B cell (primary cell): ENCODE measurements at regions not wholly inside any gene's neighbourhood (a gene's known extent, or its start where the extent isn't known, plus 50 kb on each side); places are given as distances from the start of the nearest gene placed in this dataset.

Experiments used
- ATAC-seq: fragments of 200-7000 bp; cut with Tn5 transposase; one replicate; pipeline ENCODE4 v1.10.0; 2021; ENCODE audit warnings: low read depth, mild to moderate bottlenecking, moderate number of reproducible peaks, moderate library complexity
- CTCF ChIA-PET: fragments of 350-600 bp; sonication (Branson Sonifier 250); formaldehyde crosslinking; loops from one replicate; lab custom pipeline; 2021; ENCODE audit warnings: antibody characterized with exemption, inconsistent platforms; lab: Charles Lee
- POLR2A ChIA-PET: fragments of 350-600 bp; sonication (Branson Sonifier 250); formaldehyde crosslinking; loops from one replicate; lab custom pipeline; 2021; ENCODE audit warnings: antibody characterized with exemption; lab: Charles Lee
- DNase-seq: peaks from one replicate; pipeline ENCODE4 v3.0.0; 2013
- H2AFZ ChIP-seq: 2 replicates; pipeline ENCODE4 v1.6.1; 2012; ENCODE audit warnings: mild to moderate bottlenecking, low read depth, low read length; ENCODE audit not compliant: insufficient read depth, poor library complexity, severe bottlenecking
- H3K27ac ChIP-seq, 2 donors: 1 replicate in 1 of 2; 2 replicates in 1 of 2; pipeline ENCODE4 v1.5.1; 2012 to 2013; ENCODE audit warnings: low read length in 2 of 2, mild to moderate bottlenecking in 2 of 2, moderate library complexity in 1 of 2
- H3K27me3 ChIP-seq, 4 experiments: fragments of 200-600 bp in 1 of 4; sonication (generic) in 1 of 4; replicated peaks in 1 of 4; 1 replicate in 2 of 4; 2 replicates in 2 of 4; pipeline versions ENCODE4 v1.6.1 to v1.7.0; 2013 to 2016; ENCODE audit warnings: low read length in 3 of 4, mild to moderate bottlenecking in 2 of 4, mixed read lengths in 1 of 4, moderate library complexity in 1 of 4; ENCODE audit not compliant: insufficient read depth in 4 of 4, control insufficient read depth in 3 of 4; ENCODE audit errors: control extremely low read depth in 1 of 4
- H3K36me3 ChIP-seq, 2 experiments: replicated peaks in 1 of 2; 1 replicate in 1 of 2; 2 replicates in 1 of 2; pipeline versions ENCODE4 v1.6.1 to v1.7.1; 2013; ENCODE audit warnings: low read length in 1 of 2; ENCODE audit not compliant: insufficient read depth in 2 of 2, control insufficient read depth in 1 of 2; ENCODE audit errors: control extremely low read depth in 1 of 2, extremely low read depth in 1 of 2
- H3K4me1 ChIP-seq, 2 donors: fragments of 200-600 bp in 1 of 2; sonication (generic) in 1 of 2; 1 replicate in 1 of 2; 2 replicates in 1 of 2; pipeline versions ENCODE4 v1.5.1 to v1.6.1; 2013 to 2017; ENCODE audit warnings: low read length in 2 of 2; ENCODE audit not compliant: control insufficient read depth in 2 of 2, insufficient read depth in 2 of 2
- H3K4me2 ChIP-seq: replicated peaks from 2 replicates; pipeline ENCODE3; 2012; ENCODE audit warnings: mild to moderate bottlenecking, low read depth, low read length; ENCODE audit not compliant: poor library complexity, severe bottlenecking
- H3K4me3 ChIP-seq, 5 experiments: fragments of 200-600 bp in 1 of 5; sonication (generic) in 1 of 5; 1 replicate in 3 of 5; 2 replicates in 2 of 5; pipeline versions ENCODE4 v1.5.1 to v1.7.0; 2011 to 2016; ENCODE audit warnings: low read length in 4 of 5, mild to moderate bottlenecking in 4 of 5, low read depth in 2 of 5, control low read depth in 1 of 5, moderate library complexity in 1 of 5; ENCODE audit not compliant: insufficient read depth in 1 of 5; ENCODE audit errors: control extremely low read depth in 1 of 5, extremely low read depth in 1 of 5
- H3K79me2 ChIP-seq: fragments of 200-600 bp; sonication (generic); one replicate; pipeline ENCODE4 v1.6.0; 2016; ENCODE audit warnings: low read length; ENCODE audit not compliant: control insufficient read depth, insufficient read depth
- H3K9ac ChIP-seq: fragments of 200-600 bp; sonication (generic); 2 replicates; pipeline ENCODE4 v1.6.1; 2017; ENCODE audit warnings: mild to moderate bottlenecking, low read length, moderate library complexity
- H3K9me3 ChIP-seq, 3 donors: one replicate each; pipeline versions ENCODE4 v1.6.1 to v1.7.1; 2013; ENCODE audit warnings: low read length in 2 of 3; ENCODE audit not compliant: control insufficient read depth in 2 of 3, insufficient read depth in 1 of 3; ENCODE audit errors: control extremely low read depth in 1 of 3
- H4K20me1 ChIP-seq: 2 replicates; pipeline ENCODE4 v1.6.0; 2012; ENCODE audit warnings: mild to moderate bottlenecking, low read length; ENCODE audit not compliant: insufficient read depth, control insufficient read depth, poor library complexity, severe bottlenecking
- H3K27ac Mint-ChIP-seq: one replicate; pipeline ENCODE4 v1.8.0; 2021; ENCODE audit warnings: mixed read lengths
- H3K27me3 Mint-ChIP-seq: one replicate; pipeline ENCODE4 v1.8.0; 2021; ENCODE audit warnings: mixed read lengths
- H3K4me1 Mint-ChIP-seq: one replicate; pipeline ENCODE4 v1.8.0; 2021; ENCODE audit warnings: mixed read lengths
- H3K4me3 Mint-ChIP-seq: one replicate; pipeline ENCODE4 v1.8.0; 2021; ENCODE audit warnings: mixed read lengths
- H3K9me3 Mint-ChIP-seq: one replicate; pipeline ENCODE4 v1.8.0; 2022; ENCODE audit warnings: mixed read lengths; ENCODE audit not compliant: insufficient read depth
- CTCF ChIP-seq: fragments of 200-600 bp; IDR thresholded peaks from one replicate; pipeline ENCODE4 v1.8.0; 2022; ENCODE audit warnings: antibody characterized with exemption, mild to moderate bottlenecking
- EZH2 ChIP-seq: IDR thresholded peaks from 2 replicates; pipeline ENCODE4 v1.6.1; 2012; ENCODE audit warnings: borderline replicate concordance, low read depth, mild to moderate bottlenecking, moderate library complexity, low read length; ENCODE audit not compliant: insufficient read depth, poor library complexity, severe bottlenecking
- WGBS: methylation state at CpG from one replicate; pipeline ENCODE4 v1.1.5; 2013; ENCODE audit warnings: missing lambda C conversion rate; ENCODE audit not compliant: insufficient coverage; 5-methylcytosine and 5-hydroxymethylcytosine counted together
- intact Hi-C: fragments of 100-400 bp; cut with micrococcal nuclease; formaldehyde crosslinking; loops from one replicate; pipeline ENCODE4 v1.10.0; 2022

- Mint-ChIP-seq H3K27ac (no peak overlapping the region), H3K4me1 (no peaks in the 10 kb centered on the region), H3K4me3 (no peak overlapping the region), H3K27me3 (peaks cover 31% of the 10 kb centered on the region), H3K9me3 (no peaks in the 10 kb centered on the region)
- Histone ChIP-seq H3K79me2 (no peaks in the 10 kb centered on the region), H3K27ac (no peak overlapping the region), H3K4me3 (no peak overlapping the region), H3K9me3 (no peaks in the 10 kb centered on the region), H3K4me1 (no peaks in the 10 kb centered on the region), H3K4me2 (no peak overlapping the region), H4K20me1 (no peaks in the 10 kb centered on the region), H2AFZ (no peak overlapping the region), H3K36me3 (no peaks in the 10 kb centered on the region), H3K27me3 (no peaks in the 10 kb centered on the region), H3K9ac (no peak overlapping the region)
- ChIA-PET POLR2A (no interaction called here), CTCF (no interaction called here)
- intact Hi-C loops = no loop called here
- WGBS = 67% methylated on average over 3 of the region's 3 CpGs
- TF ChIP-seq EZH2 (no peak), CTCF (no peak)
- ATAC-seq (no peak), DNase-seq (no peak)
Measured at GRCh38 chr20:39216195-39216594, 254.1 kb downstream of the DHX35 start.

DNA sequence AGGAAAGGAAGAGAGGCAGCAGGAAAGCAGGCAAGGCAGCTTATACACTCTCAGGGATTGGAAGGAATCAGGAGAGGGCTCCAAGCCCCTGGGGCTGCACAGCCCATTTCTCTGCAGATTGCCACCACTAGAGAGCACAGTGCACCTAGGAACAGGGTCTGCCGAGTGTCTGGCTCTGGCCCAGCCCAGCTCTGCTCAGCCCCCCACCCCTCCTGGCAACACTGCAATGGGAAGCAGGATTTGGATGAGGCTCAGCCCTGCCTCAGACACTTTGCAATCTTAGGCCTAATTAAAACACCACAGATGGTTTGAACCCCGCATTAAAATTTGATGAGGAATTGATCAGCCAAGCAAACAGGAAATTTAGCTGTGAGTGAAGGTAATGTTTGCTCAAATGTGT is 252.7 kb downstream of the DHX35 start:
- intact Hi-C loops = no loop called here
- Mint-ChIP-seq H3K4me1 (no peaks in the 10 kb centered on the region), H3K9me3 (no peaks in the 10 kb centered on the region), H3K27me3 (peaks cover 23% of the 10 kb centered on the region), H3K27ac (no peak overlapping the region), H3K4me3 (no peak overlapping the region)
- Histone ChIP-seq H3K9me3 (no peaks in the 10 kb centered on the region), H3K36me3 (no peaks in the 10 kb centered on the region), H3K4me1 (no peaks in the 10 kb centered on the region), H3K27me3 (no peaks in the 10 kb centered on the region), H3K27ac (no peak overlapping the region), H4K20me1 (no peaks in the 10 kb centered on the region), H3K4me3 (no peak overlapping the region), H3K79me2 (no peaks in the 10 kb centered on the region), H2AFZ (no peak overlapping the region), H3K4me2 (no peak overlapping the region), H3K9ac (no peak overlapping the region)
- ATAC-seq (no peak), DNase-seq (no peak)
- no peak for TF ChIP-seq EZH2
- no peak for TF ChIP-seq CTCF
- POLR2A ChIA-PET = no interaction called here
- 56% methylated on average over 1 of the region's 2 CpGs for WGBS
- CTCF ChIA-PET = interaction anchor here (0.9 to 1.1 kb wide), 2 partner anchors 9 to 52 kb away, joined by 3 read pairs; no protein-coding TSS in a partner anchor
